H1 (cell line): ENCODE measurements at regions not wholly inside any gene's neighbourhood (a gene's known extent, or its start where the extent isn't known, plus 50 kb on each side); places are given as distances from the start of the nearest gene placed in this dataset.

Experiments
- CBX8 ChIP-seq: fragments of 300-800, 300-1000 bp; sonication (generic); IDR thresholded peaks from 2 replicates; pipeline ENCODE4 v1.7.1; 2016; ENCODE audit warnings: low read depth, low read length, borderline replicate concordance
- CHD2 ChIP-seq: IDR thresholded peaks from 2 replicates; pipeline ENCODE4 v1.6.1; 2012; ENCODE audit warnings: low read length, improper control_type of control experiment
- NANOG ChIP-seq: IDR thresholded peaks from 2 replicates; pipeline ENCODE4 v1.6.1; 2011; ENCODE audit warnings: low read length, low read depth, mild to moderate bottlenecking, inconsistent platforms; ENCODE audit not compliant: insufficient read depth, poor library complexity, severe bottlenecking
- POLR2A ChIP-seq, 2 experiments: IDR thresholded peaks; 1 replicate in 1 of 2; 2 replicates in 1 of 2; pipeline ENCODE4 v1.6.1; 2011; ENCODE audit warnings: low read depth in 2 of 2, low read length in 2 of 2, mild to moderate bottlenecking in 2 of 2; ENCODE audit errors: control extremely low read depth in 1 of 2
- POLR2AphosphoS5 ChIP-seq: IDR thresholded peaks from 2 replicates; pipeline ENCODE4 v1.6.1; 2011; ENCODE audit warnings: low read depth, low read length
- RNF2 ChIP-seq: fragments of 200-900, 300-1000 bp; sonication (generic); IDR thresholded peaks from 2 replicates; pipeline ENCODE4 v1.7.1; 2016; ENCODE audit warnings: borderline replicate concordance, low read depth, mild to moderate bottlenecking, antibody characterized with exemption, low read length; ENCODE audit not compliant: poor library complexity, severe bottlenecking; ENCODE audit errors: missing control alignments
- SRF ChIP-seq: IDR thresholded peaks from 2 replicates; pipeline ENCODE4 v1.6.1; 2011; ENCODE audit warnings: mild to moderate bottlenecking, low read depth, low read length, moderate library complexity
- TCF12 ChIP-seq: IDR thresholded peaks from 2 replicates; pipeline ENCODE4 v1.6.1; 2011; ENCODE audit warnings: low read depth, mild to moderate bottlenecking, low read length
- TF ChIP-seq, protein P1 (sequence below), 3 experiments: IDR thresholded peaks; 1 replicate in 2 of 3; 2 replicates in 1 of 3; pipeline versions ENCODE4 v1.5.1 to v1.6.1; 2011; ENCODE audit warnings: low read length in 3 of 3, mild to moderate bottlenecking in 3 of 3, inconsistent platforms in 2 of 3, low read depth in 1 of 3, moderate library complexity in 1 of 3; ENCODE audit not compliant: insufficient read depth in 1 of 3; ENCODE audit errors: control extremely low read depth in 1 of 3

DNA sequence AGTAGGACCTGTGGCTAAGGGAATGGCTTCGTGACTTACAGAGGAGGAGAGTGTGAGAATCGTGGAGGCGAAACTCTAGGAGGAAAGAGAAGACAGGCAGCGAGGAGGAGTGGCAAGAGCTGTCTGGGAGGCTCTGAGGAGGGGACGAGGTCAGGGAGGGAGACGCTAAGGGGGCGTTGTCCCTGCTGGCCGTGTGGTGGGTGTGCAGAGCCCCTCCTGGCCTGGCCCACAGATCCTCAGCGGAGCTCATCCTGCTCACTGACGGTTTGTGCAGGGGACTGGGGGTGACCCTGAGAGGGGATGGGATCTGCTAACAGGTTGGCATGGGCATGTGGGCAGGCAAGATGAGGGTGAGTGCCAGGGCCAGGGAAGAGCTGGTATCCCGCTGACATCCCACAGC is 56.5 kb upstream of the PRR5 start:
- TF ChIP-seq, protein P1, sequence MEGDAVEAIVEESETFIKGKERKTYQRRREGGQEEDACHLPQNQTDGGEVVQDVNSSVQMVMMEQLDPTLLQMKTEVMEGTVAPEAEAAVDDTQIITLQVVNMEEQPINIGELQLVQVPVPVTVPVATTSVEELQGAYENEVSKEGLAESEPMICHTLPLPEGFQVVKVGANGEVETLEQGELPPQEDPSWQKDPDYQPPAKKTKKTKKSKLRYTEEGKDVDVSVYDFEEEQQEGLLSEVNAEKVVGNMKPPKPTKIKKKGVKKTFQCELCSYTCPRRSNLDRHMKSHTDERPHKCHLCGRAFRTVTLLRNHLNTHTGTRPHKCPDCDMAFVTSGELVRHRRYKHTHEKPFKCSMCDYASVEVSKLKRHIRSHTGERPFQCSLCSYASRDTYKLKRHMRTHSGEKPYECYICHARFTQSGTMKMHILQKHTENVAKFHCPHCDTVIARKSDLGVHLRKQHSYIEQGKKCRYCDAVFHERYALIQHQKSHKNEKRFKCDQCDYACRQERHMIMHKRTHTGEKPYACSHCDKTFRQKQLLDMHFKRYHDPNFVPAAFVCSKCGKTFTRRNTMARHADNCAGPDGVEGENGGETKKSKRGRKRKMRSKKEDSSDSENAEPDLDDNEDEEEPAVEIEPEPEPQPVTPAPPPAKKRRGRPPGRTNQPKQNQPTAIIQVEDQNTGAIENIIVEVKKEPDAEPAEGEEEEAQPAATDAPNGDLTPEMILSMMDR (IDR thresholded peaks at IDR 0.05; ENCODE audit: control extremely low read depth in 1 of 3, insufficient read depth in 1 of 3, low read depth in 1 of 3, low read length in 3 of 3), result no peak
- no peak for TF ChIP-seq SRF
- TF ChIP-seq CHD2, result no peak
- no peak for TF ChIP-seq TCF12
- no peak for TF ChIP-seq CBX8
- no peak for TF ChIP-seq RNF2
- no peak for TF ChIP-seq POLR2AphosphoS5
- no peak for TF ChIP-seq NANOG
- TF ChIP-seq POLR2A (IDR thresholded peaks at IDR 0.05; ENCODE audit: control extremely low read depth in 1 of 2, low read depth in 2 of 2, low read length in 2 of 2), result no peak
